HUES6 (cell line): ENCODE measurements at regions not wholly inside any gene's neighbourhood (a gene's known extent, or its start where the extent isn't known, plus 50 kb on each side); places are given as distances from the start of the nearest gene placed in this dataset.

Experiments
- H3K27ac ChIP-seq: 2 replicates; pipeline ENCODE4 v1.7.0; 2013; ENCODE audit warnings: low read depth, mild to moderate bottlenecking, low read length, inconsistent platforms
- H3K27me3 ChIP-seq: 2 replicates; pipeline ENCODE4 v1.6.1; 2013; ENCODE audit warnings: low read length; ENCODE audit not compliant: control insufficient read depth, insufficient read depth
- H3K36me3 ChIP-seq: 2 replicates; pipeline ENCODE4 v1.6.1; 2013; ENCODE audit warnings: low read length; ENCODE audit not compliant: control insufficient read depth, insufficient read depth
- H3K4me1 ChIP-seq: 2 replicates; pipeline ENCODE4 v1.6.1; 2013; ENCODE audit warnings: low read length; ENCODE audit not compliant: control insufficient read depth, insufficient read depth
- H3K4me3 ChIP-seq: 2 replicates; pipeline ENCODE4 v1.5.1; 2013; ENCODE audit warnings: low read depth, low read length
- H3K9ac ChIP-seq: one replicate; pipeline ENCODE4 v1.6.1; 2013; ENCODE audit warnings: mild to moderate bottlenecking, low read length
- H3K9me3 ChIP-seq: 2 replicates; pipeline ENCODE4 v1.6.1; 2013; ENCODE audit warnings: low read depth, low read length; ENCODE audit not compliant: control insufficient read depth, insufficient read depth

- Histone ChIP-seq H3K9me3 (no peaks in the 10 kb centered on the region), H3K4me1 (no peaks in the 10 kb centered on the region), H3K27me3 (no peaks in the 10 kb centered on the region), H3K9ac (no peak overlapping the region), H3K4me3 (no peak overlapping the region), H3K36me3 (no peaks in the 10 kb centered on the region), H3K27ac (no peak overlapping the region)
Observed at GRCh38 chr5:146940295-146940694, 61.7 kb upstream of the PPP2R2B start.

GRCh38 chr5:146944019-146944418 lies 65.5 kb upstream of the PPP2R2B start:
- H3K4me1 ChIP-seq: no peaks in the 10 kb centered on the region

GRCh38 chr5:146944764-146945616 lies 66.4 kb upstream of the PPP2R2B start:
- no peaks in the 10 kb centered on the region for H3K4me1 ChIP-seq
- H3K9ac ChIP-seq: no peak overlapping the region
- no peaks in the 10 kb centered on the region for H3K27me3 ChIP-seq
- H3K27ac ChIP-seq: no peak overlapping the region
- H3K4me3 ChIP-seq: no peak overlapping the region
- H3K36me3 ChIP-seq: no peaks in the 10 kb centered on the region
- H3K9me3 ChIP-seq: no peaks in the 10 kb centered on the region

More at GRCh38 chr5:146944019-146944418, 65.5 kb upstream of the PPP2R2B start:
- Histone ChIP-seq H3K4me3 (no peak overlapping the region), H3K9ac (no peak overlapping the region), H3K36me3 (no peaks in the 10 kb centered on the region), H3K27me3 (no peaks in the 10 kb centered on the region), H3K27ac (no peak overlapping the region), H3K9me3 (no peaks in the 10 kb centered on the region)

- H3K9me3 ChIP-seq: no peaks in the 10 kb centered on the region
- H3K27ac ChIP-seq: no peak overlapping the region
- no peak overlapping the region for H3K9ac ChIP-seq
- H3K4me1 ChIP-seq: no peaks in the 10 kb centered on the region
- no peaks in the 10 kb centered on the region for H3K36me3 ChIP-seq
- no peaks in the 10 kb centered on the region for H3K27me3 ChIP-seq
- no peak overlapping the region for H3K4me3 ChIP-seq
Observed at GRCh38 chr5:146945617-146946084, 67.1 kb upstream of the PPP2R2B start.

- H3K9ac ChIP-seq: no peak overlapping the region
- no peak overlapping the region for H3K27ac ChIP-seq
- H3K4me1 ChIP-seq: peaks cover 5% of the 10 kb centered on the region; the same call in 1 of the 2 replicates
- H3K9me3 ChIP-seq: no peaks in the 10 kb centered on the region
- no peak overlapping the region for H3K4me3 ChIP-seq
- H3K27me3 ChIP-seq: no peaks in the 10 kb centered on the region
- no peaks in the 10 kb centered on the region for H3K36me3 ChIP-seq
Observed at GRCh38 chr5:146947181-146947941, 68.8 kb upstream of the PPP2R2B start.

GRCh38 chr5:146948666-146949065 lies 70.1 kb upstream of the PPP2R2B start:
- no peaks in the 10 kb centered on the region for H3K36me3 ChIP-seq
- H3K4me3 ChIP-seq: no peak overlapping the region
- H3K9me3 ChIP-seq: no peaks in the 10 kb centered on the region
- H3K4me1 ChIP-seq: peaks cover 7% of the 10 kb centered on the region; the same call in 1 of the 2 replicates
- H3K27ac ChIP-seq: no peak overlapping the region
- no peaks in the 10 kb centered on the region for H3K27me3 ChIP-seq
- no peak overlapping the region for H3K9ac ChIP-seq

- H3K4me1 ChIP-seq: peaks cover 7% of the 10 kb centered on the region; the same call in 1 of the 2 replicates
- H3K36me3 ChIP-seq: no peaks in the 10 kb centered on the region
- no peak overlapping the region for H3K4me3 ChIP-seq
- H3K27me3 ChIP-seq: no peaks in the 10 kb centered on the region
- H3K9me3 ChIP-seq: no peaks in the 10 kb centered on the region
- no peak overlapping the region for H3K9ac ChIP-seq
- H3K27ac ChIP-seq: no peak overlapping the region
Observed at GRCh38 chr5:146952168-146952567, 73.6 kb upstream of the PPP2R2B start.

- Histone ChIP-seq H3K36me3 (no peaks in the 10 kb centered on the region), H3K27me3 (no peaks in the 10 kb centered on the region)
Observed at GRCh38 chr5:146956217-146956616, 77.7 kb upstream of the PPP2R2B start.

GRCh38 chr5:146959360-146959759 lies 80.8 kb upstream of the PPP2R2B start:
- Histone ChIP-seq H3K27ac (no peak overlapping the region), H3K27me3 (no peaks in the 10 kb centered on the region), H3K4me1 (no peaks in the 10 kb centered on the region), H3K4me3 (no peak overlapping the region), H3K9me3 (no peaks in the 10 kb centered on the region), H3K9ac (no peak overlapping the region), H3K36me3 (no peaks in the 10 kb centered on the region)

More at GRCh38 chr5:146956217-146956616, 77.7 kb upstream of the PPP2R2B start:
- no peak overlapping the region for H3K9ac ChIP-seq
- H3K4me1 ChIP-seq: peaks cover 7% of the 10 kb centered on the region; the same call in 1 of the 2 replicates
- no peaks in the 10 kb centered on the region for H3K9me3 ChIP-seq
- no peak overlapping the region for H3K4me3 ChIP-seq
- H3K27ac ChIP-seq: no peak overlapping the region

- H3K4me1 ChIP-seq: no peaks in the 10 kb centered on the region
- no peaks in the 10 kb centered on the region for H3K27me3 ChIP-seq
- H3K27ac ChIP-seq: no peak overlapping the region
- H3K9ac ChIP-seq: no peak overlapping the region
- no peak overlapping the region for H3K4me3 ChIP-seq
- H3K36me3 ChIP-seq: no peaks in the 10 kb centered on the region
- H3K9me3 ChIP-seq: no peaks in the 10 kb centered on the region
Observed at GRCh38 chr5:146962801-146963355, 84.3 kb upstream of the PPP2R2B start.
